ENCODE measurements at regions not wholly inside any gene's neighbourhood (a gene's known extent, or its start where the extent isn't known, plus 50 kb on each side); places are given as distances from the start of the nearest gene placed in this dataset.

GRCh38 chr13:97145057-97145456 lies 77.1 kb upstream of the MBNL2 start:
- TF ChIP-seq CTCF (IDR thresholded peaks at IDR 0.05; ENCODE audit: low read length) (no peak), EZH2 (IDR thresholded peaks at IDR 0.05; ENCODE audit: borderline replicate concordance, low read length) (no peak)
- no peak overlapping the region for H3K27ac ChIP-seq (ENCODE audit: low read depth, low read length, poor library complexity, severe bottlenecking)

GRCh38 chr13:97148894-97149293 lies 73.2 kb upstream of the MBNL2 start:
- no peak overlapping the region for H2AFZ ChIP-seq (ENCODE audit: low read length)

More at GRCh38 chr13:97145057-97145456, 77.1 kb upstream of the MBNL2 start:
- no peaks in the 10 kb centered on the region for H3K79me2 ChIP-seq (ENCODE audit: insufficient read depth, low read length)
- H3K4me3 ChIP-seq (ENCODE audit: low read depth, low read length, poor library complexity, severe bottlenecking), result no peak overlapping the region
- H3K27me3 ChIP-seq (ENCODE audit: insufficient read depth, low read length), result no peaks in the 10 kb centered on the region
- no peaks in the 10 kb centered on the region for H3K4me1 ChIP-seq (ENCODE audit: insufficient read depth, low read length, severe bottlenecking)
- no peaks in the 10 kb centered on the region for H4K20me1 ChIP-seq (ENCODE audit: insufficient read depth, low read length)
- H3K9ac ChIP-seq (ENCODE audit: low read length), result no peak overlapping the region
- H2AFZ ChIP-seq (ENCODE audit: low read length), result no peak overlapping the region
- H3K9me3 ChIP-seq (ENCODE audit: low read length), result no peaks in the 10 kb centered on the region
- no peaks in the 10 kb centered on the region for H3F3A ChIP-seq (ENCODE audit: insufficient read depth, low read length)
- no peaks in the 10 kb centered on the region for H3K9me2 ChIP-seq (ENCODE audit: low read depth, low read length)
- H3K4me2 ChIP-seq (ENCODE audit: low read length), result no peak overlapping the region
- no peaks in the 10 kb centered on the region for H3K36me3 ChIP-seq (ENCODE audit: insufficient read depth, low read length)

GRCh38 chr13:97160421-97160820 lies 61.7 kb upstream of the MBNL2 start:
- TF ChIP-seq CTCF (IDR thresholded peaks at IDR 0.05; ENCODE audit: low read length) (no peak), EZH2 (IDR thresholded peaks at IDR 0.05; ENCODE audit: borderline replicate concordance, low read length) (no peak)

More at GRCh38 chr13:97148894-97149293, 73.2 kb upstream of the MBNL2 start:
- Histone ChIP-seq H3K27me3 (ENCODE audit: insufficient read depth, low read length) (0 out of 2 replicates have a peak, but pooled peaks cover 5% of the 10 kb centered on the region), H3K4me1 (ENCODE audit: insufficient read depth, low read length, severe bottlenecking) (no peaks in the 10 kb centered on the region), H3F3A (ENCODE audit: insufficient read depth, low read length) (no peaks in the 10 kb centered on the region), H3K9ac (ENCODE audit: low read length) (no peak overlapping the region), H3K9me2 (ENCODE audit: low read depth, low read length) (no peaks in the 10 kb centered on the region; the same call in 1 of the 2 replicates), H3K4me3 (ENCODE audit: low read depth, low read length, poor library complexity, severe bottlenecking) (no peak overlapping the region), H3K36me3 (ENCODE audit: insufficient read depth, low read length) (no peaks in the 10 kb centered on the region), H3K4me2 (ENCODE audit: low read length) (no peak overlapping the region), H3K9me3 (ENCODE audit: low read length) (no peaks in the 10 kb centered on the region), H3K27ac (ENCODE audit: low read depth, low read length, poor library complexity, severe bottlenecking) (no peak overlapping the region), H4K20me1 (ENCODE audit: insufficient read depth, low read length) (no peaks in the 10 kb centered on the region), H3K79me2 (ENCODE audit: insufficient read depth, low read length) (no peaks in the 10 kb centered on the region)
- no peak for TF ChIP-seq CTCF (IDR thresholded peaks at IDR 0.05; ENCODE audit: low read length)
- no peak for TF ChIP-seq EZH2 (IDR thresholded peaks at IDR 0.05; ENCODE audit: borderline replicate concordance, low read length)

More at GRCh38 chr13:97160421-97160820, 61.7 kb upstream of the MBNL2 start:
- Histone ChIP-seq H3K9me3 (ENCODE audit: low read length) (no peaks in the 10 kb centered on the region), H3K79me2 (ENCODE audit: insufficient read depth, low read length) (no peaks in the 10 kb centered on the region), H3K27me3 (ENCODE audit: insufficient read depth, low read length) (no peaks in the 10 kb centered on the region), H3K9ac (ENCODE audit: low read length) (no peak overlapping the region), H3K9me2 (ENCODE audit: low read depth, low read length) (no peaks in the 10 kb centered on the region), H3K36me3 (ENCODE audit: insufficient read depth, low read length) (no peaks in the 10 kb centered on the region), H4K20me1 (ENCODE audit: insufficient read depth, low read length) (no peaks in the 10 kb centered on the region), H3K4me1 (ENCODE audit: insufficient read depth, low read length, severe bottlenecking) (no peaks in the 10 kb centered on the region), H3K27ac (ENCODE audit: low read depth, low read length, poor library complexity, severe bottlenecking) (no peak overlapping the region), H3K4me2 (ENCODE audit: low read length) (no peak overlapping the region), H3F3A (ENCODE audit: insufficient read depth, low read length) (no peaks in the 10 kb centered on the region), H3K4me3 (ENCODE audit: low read depth, low read length, poor library complexity, severe bottlenecking) (no peak overlapping the region), H2AFZ (ENCODE audit: low read length) (no peak overlapping the region)
